Activated CD4-positive, alpha-beta T cell treated with anti-CD3 and anti-CD28 coated beads, Interleukin-2, Interleukin-6, amounts not matched to agents 100 ng/mL and 50 ng/mL, durations not matched to agents 16 hours and 8 hours (primary cell): ENCODE measurements at regions not wholly inside any gene's neighbourhood (a gene's known extent, or its start where the extent isn't known, plus 50 kb on each side); places are given as distances from the start of the nearest gene placed in this dataset.
"Not testable (repeated sequence)": the region's sequence is repeated elsewhere in the genome, so short reads cannot be mapped to it uniquely, and the experiment has no call there.

Experiments
- DNase-seq: peaks from one replicate; pipeline ENCODE4 v3.0.0-alpha.2; 2020

DNA sequence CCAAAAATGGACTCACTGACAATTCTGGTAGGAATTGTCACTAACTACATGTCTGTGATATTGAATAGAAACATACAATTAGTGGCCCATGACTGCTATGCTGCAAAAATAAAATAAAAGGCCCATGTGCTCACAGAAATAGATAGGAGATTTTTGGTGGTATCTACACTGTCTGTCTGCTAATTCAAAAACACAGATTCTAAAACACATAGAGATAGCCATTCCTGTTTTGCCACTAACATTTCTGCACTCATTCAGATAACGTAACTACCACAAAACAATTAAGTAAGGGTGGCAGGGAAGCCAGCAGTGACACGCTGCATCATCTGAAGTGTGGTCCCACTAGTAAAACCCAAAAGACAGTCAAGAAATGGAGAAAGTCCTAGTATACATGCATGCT lies 202.2 kb upstream of the NFIA start:
- no peak for DNase-seq

DNA sequence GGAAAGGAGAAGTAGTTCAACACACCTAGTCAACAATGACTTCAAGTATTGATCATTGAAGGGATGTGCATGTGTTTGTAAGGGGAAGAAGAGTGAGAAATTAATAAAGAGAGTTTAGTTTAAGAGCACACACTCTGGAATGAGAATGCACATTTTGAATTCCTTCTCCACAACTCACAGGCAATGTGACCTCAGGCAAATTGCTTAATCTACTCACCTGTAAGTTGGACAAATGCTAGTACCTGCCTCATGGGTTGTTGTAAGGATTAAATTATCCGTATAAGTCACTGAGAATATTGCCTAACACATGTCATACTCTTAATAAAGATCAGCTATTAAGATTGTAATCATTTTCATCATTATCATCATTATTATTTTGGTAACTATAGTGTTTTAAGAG lies 204.0 kb upstream of the NFIA start:
- DNase-seq: no peak

DNA sequence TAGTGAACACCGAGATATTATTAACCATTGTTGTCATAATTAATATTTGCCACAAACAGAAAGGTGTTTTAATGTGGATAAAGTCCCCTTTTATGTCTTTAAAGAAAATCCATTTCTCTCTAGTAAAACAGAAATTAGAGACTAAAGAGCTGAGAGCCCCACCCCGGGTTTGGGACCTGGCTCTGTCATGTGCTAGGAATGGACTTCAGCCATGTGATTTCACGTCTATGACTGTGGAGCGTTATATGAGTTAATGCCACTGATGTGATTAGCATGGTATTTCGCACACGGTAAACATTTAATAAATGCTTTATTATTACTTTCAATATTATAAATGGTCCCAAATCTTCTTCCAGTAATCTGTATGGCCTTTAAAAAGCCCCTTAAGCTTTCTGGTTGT lies 205.0 kb upstream of the NFIA start:
- no peak for DNase-seq

DNA sequence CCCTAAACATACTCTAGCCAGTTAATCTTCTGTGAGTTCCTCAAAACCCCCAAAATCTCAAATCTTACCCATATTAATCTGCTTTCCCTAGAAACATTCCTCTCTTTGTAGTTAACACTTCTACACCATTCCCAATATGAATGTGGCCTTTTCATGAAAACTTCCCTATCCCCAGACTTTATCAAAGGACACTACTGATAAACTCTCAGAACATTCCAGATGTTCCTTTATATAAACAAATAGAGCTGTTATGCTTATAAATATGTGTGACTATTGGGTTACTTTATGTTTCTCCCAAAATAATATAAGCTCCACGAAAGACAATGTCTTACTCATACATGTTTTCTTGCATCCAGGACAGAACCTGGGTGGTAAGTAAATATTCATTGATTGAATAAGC lies 205.4 kb upstream of the NFIA start:
- DNase-seq: no peak

DNA sequence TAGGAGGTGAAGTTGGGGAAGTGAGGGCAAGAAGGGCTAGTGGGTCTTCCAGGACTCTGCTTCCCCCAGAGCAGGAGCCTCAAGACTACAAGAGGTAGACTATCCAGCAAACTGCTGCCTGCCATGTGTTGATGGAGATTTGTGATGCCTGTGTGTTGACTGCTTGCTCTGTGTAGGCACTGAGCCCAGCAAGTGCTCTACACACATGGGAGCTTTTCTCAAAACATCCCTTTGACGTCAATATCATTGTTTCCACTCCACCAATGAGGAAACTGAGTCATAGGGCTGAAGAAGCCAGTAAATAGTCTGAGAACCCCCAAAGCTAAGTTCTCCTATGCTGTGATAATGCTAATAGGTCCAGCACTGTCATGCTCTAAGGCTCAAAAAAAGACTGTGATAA lies 207.2 kb upstream of the NFIA start:
- DNase-seq: no peak

DNA sequence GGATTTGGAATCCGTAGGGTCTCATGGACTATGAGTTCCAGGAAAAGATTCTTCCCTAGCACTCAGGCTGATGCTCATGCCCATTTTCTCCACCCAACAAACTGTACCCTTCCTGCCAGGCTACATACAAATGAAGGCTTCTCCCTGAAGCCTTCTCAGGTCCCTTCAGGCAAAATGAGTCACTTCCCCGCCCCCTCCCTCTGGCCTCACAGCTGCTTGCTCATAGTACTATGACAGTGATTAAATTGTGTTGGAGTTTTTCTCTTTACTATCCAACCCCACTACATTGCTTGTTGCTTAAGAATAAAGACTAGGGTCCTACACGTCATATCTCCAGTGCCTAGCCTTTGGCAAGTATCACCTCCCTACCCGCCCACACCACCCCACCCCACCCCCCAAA lies 207.6 kb upstream of the NFIA start:
- no peak for DNase-seq

DNA sequence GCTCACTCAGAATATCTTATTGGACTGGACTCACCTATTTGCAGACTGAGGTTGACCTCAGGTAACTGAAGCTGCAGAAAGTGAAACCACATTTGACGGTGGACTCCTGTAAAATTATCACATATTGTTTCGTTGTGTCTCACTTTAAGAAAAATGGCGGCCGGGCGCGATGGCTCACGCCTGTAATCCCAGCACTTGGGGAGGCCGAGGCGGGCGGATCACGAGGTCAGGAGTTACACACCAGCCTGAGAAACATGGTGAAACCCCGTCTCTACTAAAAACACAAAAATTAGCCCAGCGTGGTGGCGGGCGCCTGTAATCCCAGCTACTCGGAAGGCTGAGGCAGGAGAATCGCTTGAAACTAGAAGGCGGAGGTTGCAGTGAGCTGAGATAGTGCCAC lies 209.0 kb upstream of the NFIA start:
- not testable (repeated sequence) for DNase-seq

DNA sequence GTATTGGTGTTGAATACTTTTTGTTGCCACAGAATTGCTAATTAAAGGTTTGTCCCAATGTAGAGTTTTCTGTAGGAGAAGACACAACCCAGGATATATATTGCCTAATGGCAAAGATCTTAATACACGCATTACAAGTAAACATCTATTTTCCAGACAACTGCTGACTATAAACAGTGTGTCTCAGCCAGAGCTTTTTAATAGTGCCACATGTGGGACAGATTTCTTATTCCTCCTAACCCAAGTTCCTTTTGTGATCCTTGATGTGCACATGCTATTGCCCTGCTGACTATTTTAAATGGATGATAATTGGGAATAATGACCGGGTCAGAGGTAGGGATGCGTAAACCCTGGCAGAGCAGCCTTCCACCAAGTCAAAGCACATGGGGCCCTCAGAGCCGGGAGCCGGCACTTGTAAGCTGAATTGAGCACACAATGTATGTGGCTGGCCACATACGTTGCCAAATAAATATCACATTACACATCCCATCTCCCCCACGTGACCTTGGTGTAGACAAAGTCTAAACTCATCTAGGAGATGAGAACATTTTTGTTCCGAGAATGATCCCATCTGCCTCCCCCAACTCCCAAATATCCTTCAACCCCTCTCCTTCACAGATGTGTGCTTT lies 209.8 kb upstream of the NFIA start:
- no peak for DNase-seq

DNA sequence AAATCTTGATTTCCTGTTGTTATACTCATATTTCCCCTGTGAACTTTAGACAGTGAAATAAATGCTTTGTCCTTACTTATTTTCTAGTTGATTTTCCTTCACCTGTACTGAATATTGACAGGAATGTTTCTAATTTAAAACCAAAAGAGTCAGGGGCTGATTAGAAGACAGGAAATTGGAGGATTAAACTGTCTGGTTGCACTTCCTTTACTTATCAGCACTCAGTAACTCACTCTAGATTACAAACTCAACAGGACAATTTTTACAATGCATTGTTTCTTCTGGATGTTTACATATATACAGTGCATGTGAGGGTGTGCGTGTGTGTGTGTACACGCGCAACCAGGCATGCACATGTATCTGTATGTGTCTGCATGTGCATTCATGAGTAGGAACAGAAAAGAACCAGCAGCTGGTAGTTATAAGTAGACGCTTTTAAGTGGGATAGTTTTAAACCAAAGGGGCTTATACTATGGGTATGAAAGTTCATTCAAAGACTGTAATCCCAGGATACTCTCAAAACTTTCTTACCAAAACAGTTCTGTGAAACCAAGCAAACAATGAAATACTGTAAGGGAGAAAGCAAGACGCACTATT lies 212.0 kb upstream of the NFIA start:
- DNase-seq: no peak

DNA sequence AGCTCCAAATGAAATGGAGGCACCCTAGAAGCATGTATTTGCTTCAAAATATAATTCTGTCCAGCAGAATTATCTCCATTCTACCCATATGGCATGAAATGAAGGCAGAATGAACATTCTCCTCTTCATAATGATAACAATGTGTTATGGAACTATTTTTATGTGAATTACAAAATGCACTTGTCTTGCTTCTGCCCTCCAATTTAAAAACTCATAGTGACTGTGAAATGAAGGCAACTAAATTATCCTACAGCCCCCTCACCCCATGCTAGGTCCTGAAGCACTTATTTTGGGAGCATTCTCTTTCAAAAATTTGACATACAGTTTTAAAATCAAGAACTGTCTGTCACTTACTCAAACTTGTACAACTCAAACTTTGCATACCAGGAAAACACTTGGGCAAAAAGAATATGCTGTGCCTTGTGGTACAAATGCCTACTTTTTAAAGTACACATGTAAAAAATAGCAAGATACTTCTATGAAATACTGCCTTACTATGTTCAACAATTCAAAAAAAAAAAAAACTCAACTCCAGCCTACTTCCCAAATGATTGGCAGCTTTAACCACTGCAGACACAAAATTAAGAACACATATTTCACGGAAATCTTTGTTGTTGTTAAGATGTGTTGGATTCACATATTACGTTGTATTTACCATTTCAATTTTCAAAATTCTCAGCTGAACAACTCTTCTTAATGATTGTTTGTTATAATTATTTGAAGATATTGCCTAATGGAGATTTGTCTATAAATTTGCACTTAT lies 213.3 kb upstream of the NFIA start:
- DNase-seq: no peak

DNA sequence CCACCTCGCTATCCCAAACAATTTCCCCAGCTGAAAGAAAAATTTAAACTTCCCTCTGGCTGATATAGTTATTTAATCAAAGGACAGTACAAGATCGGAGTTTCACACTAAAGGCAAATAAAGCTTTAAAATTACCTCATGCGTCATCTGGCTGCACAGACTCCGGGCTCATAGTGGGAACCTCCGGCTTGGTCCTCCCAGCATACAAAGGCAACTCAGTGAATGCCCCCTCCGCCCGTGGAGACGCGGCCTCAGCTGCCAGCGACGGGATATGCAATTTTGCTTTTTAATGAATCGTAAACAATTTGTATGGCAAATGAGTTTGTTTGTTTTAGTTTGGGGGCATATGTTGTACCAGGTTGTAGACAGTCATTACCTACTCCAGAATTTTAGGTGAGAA lies 214.6 kb upstream of the NFIA start:
- DNase-seq: no peak

DNA sequence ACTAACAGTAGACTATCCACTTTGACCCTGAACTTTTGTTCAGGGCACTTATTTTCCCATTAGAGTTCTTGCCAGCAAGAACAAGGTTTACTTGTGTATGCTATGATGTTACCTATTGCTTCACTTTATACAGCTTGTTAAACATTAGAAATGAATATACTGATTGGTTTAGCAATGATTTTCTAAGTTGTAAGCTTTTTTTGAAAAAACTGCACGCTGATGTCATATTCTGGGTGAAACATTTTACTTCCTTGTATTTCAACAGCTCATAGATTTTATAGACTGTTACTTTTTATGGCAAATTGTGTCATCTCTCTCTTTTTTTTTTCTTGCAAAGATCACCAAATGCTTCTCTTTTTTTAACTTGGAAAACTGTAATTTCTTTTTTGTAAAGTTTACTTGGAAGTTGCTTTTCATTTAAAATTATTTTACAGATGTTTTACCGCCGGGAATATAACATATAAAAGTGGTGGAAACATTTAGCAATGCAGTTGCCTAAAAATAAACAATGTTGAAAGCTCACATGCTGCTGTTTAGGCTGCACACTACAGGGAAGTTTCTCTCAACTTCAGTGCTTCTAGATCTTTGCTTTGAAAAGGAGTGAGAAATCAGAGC lies 215.3 kb upstream of the NFIA start:
- DNase-seq: no peak

DNA sequence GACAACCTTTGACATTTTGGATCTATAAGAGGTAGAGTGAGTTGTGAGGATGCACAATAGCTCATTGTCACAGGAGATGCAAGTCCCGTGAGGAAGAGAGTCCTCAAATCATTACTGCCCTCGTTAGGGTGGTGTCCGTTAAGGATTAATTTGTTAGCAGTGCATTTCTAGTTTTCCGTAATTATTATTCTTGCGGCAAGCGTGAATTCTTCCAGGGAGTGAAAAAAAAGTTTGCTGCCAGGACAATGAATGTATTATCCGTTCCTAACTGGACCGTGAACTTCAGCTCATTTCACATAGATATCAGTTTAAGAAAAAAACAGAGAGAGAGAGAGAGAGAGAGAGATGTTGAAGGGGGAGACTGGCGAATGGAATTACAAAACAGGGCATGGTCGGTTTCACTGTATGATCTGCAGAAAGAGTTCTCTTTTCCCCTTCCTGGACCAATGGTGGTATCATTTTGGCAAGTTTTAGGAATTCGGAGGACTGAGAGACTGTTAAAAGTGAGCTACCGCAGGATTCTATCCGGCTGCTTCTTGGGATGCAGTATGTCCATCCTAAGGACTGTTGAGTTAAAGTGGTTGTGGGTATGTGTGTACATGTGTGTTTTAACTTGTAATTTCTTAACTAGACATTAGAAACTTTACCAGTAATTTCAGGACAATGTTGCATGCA lies 216.0 kb upstream of the NFIA start:
- no peak for DNase-seq

DNA sequence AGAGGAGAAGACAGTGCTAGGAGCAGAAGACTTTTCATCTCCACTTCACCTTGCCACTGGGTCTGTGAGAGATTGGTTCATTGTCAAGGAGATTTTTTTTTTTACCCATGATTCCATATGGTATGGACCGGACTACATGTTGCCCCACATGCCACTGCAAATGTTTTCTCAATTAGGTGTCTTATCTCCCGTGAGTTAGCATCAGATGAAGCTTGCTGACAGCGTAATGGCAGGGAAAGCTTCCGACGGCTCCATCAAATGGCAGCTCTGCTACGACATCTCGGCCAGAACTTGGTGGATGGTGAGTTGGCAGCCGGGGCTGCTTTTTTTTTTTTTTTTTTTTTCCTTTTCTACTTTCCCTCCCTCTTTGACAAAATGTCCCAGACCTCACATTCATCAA lies 217.2 kb upstream of the NFIA start:
- no peak for DNase-seq

DNA sequence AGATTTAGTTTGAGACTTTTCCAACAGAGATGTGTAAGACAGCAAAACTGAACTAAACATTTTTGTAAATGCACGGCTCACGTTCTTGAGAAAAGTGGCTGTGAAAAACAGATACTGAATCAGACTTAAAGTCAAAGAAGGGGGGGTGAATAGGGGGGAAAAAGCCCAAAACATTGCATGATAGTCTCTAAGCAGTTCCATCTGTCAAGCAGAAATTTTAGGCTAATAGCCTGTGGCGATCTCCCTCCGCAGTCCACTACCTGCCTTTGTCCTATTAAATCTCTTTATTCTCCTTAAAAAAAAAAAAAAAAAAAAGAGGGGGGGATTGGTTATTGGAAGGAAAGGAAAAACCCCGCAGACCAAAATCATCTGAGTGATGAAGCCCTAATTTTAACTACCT lies 217.6 kb upstream of the NFIA start:
- no peak for DNase-seq

DNA sequence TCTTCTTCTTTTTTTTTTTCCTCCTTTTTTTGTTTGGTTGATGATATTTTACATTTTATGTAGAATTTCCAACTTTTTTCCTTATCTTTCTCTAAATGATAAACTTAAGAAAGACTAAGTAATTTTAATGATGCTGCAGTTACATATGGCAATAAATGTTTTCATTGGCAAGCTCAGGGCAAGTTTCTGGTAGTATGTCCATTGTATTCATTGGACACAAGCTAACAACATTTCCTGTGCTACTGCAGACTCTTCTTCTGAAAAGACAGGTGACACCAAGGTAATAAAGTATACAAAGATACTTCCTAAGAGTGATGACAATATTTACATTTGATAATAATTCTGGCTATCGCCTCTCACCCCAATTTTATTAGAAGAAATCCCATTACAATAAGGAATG lies 219.2 kb upstream of the NFIA start:
- DNase-seq: no peak

DNA sequence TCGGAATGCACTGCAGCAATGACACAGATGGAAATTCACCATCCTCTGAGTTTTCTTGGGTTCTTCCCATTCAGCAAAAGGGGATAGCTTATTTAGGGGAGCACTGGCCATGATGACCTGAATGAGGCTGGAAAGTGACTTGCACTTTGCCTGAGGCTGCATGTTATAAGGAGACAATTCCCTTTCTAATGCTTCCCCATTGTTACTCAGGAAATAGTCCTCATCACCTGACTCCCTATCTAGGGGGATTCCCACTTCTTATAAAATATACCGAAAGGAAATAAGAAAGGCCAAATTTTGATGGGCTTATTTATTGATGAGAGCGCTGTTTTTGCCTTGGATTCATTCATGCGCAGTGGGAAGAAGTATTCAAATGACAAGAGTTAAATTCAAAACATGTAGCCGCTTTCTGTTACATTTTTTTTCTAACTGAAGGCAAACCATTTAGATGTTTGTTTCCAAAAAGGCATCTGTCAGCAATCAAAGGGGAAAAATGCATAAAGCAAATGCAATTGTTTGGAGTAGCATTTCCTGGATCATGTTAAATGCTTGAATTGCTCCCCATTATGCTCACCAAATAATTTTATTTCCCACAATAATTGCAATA lies 220.3 kb upstream of the NFIA start:
- no peak for DNase-seq

DNA sequence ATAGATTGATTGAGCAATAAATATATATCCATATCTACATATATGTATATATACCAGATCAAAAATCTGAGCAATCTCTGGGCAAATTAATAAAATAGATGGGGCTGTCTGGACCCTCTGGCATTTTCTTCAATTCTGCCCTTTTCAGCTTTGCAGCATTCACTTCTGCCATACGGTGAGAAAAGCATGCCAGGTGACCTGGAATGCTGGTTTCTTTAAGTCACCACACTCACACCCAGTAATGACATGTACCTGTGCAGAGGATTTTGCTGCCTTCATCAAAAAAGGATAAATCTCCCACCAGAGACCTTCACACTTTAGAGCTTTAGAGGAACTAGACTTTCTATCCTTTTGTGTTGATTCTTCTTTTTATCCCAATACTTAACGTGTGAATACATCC lies 223.2 kb upstream of the NFIA start:
- DNase-seq: no peak

DNA sequence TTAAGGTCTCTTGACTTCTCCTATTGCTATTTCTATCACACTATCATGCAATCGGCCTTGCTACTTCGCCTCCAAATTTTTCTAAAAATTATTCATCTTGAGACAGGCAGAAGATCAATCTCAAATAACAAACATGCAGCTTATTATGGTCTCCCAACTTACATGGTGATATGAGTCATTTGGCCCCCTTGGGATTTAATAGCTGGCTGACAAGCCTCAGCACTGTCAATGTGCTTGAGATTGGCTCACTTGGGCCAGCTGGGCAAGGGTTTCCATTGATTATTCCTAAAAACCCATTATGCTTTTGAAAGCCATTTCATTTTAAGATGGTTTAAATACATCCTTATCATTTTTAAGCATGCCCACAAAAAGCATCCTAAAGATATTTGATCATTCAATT lies 224.5 kb upstream of the NFIA start:
- DNase-seq: no peak

DNA sequence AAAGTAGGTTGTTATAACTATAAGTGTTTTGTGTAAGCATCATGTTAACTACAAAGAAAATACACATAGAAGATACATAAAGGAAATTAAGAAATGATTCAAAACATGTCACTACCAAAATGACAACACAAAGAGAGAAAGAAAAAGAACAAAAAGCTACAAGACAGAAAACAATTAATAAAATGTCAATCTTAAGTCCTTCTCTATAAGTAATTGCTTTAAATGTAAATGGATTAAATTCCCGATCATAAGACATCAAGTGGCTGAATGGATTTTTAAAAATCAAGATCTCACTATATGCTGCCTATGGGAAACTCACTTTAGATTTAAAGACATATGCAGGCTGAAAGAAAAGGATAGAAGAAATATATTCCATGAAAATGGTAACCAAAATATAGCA lies 232.3 kb upstream of the NFIA start:
- DNase-seq: no peak

DNA sequence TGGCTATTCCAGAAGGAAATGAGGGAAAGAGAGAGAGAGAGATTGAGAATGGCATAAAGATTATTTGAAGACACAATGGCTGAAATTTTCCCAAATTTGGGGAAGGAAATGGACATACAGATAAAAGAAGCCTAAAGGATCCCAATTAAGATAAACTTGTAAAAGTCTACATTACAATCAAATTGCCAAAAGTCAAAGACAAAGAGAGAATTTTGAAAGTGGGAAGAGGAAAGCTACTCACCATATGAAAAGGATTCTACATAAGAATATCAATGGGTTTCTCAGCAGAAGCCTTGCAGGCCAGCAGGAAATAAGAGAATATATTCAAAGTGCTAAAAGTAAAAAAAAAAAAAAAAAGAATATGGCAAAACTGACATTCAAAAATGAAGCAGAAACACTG lies 233.0 kb upstream of the NFIA start:
- no peak for DNase-seq

DNA sequence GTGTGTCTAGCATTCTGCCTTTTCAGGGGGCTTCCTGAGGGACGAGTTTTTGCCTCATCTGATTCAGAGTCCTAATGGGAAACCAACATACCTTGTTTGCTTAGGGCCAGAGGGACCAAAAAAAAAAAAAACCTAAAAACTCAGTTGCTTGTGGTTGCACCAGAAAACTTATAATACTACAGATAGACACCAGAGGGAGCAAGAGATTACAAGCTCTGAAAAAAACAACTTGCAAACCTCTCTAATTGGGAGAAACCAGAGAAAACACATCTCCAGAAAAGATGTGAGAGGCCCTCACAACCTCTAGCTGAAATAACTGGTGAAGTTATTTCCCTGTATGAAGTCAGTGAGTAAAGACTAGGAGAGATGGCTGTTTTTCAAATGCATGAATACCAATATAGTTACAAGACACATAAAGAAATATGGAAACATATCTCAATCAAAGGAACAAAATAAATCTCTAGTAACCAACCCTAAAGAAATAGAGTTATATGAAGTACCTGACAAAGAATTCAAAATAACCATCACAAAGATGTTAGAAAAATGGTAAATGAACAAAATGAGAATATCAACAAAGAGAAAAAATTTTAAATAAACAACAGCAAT lies 233.7 kb upstream of the NFIA start:
- DNase-seq: peak; percentile 30
